GM12892 (cell line): ENCODE measurements at regions not wholly inside any gene's neighbourhood (a gene's known extent, or its start where the extent isn't known, plus 50 kb on each side); places are given as distances from the start of the nearest gene placed in this dataset.
A peak's percentile ranks its signal among the peaks of the same experiment; 100 is the strongest.

Source experiments
- DNase-seq: peaks from one replicate; pipeline ENCODE4 v3.0.0; 2011; ENCODE audit not compliant: insufficient read length
- FAIRE-seq: peaks from 2 replicates; lab custom pipeline; 2011; peaks lifted over from hg19 to GRCh38; lab: Jason Lieb, UNC
- POLR2A ChIP-seq: IDR thresholded peaks from 2 replicates; pipeline ENCODE4 v1.6.1; 2011; ENCODE audit warnings: low read depth, low read length, control low read depth
- POLR2AphosphoS5 ChIP-seq: IDR thresholded peaks from 2 replicates; pipeline ENCODE4 v1.6.1; 2011; ENCODE audit warnings: low read depth, low read length, control low read depth
- TAF1 ChIP-seq: IDR thresholded peaks from 2 replicates; pipeline ENCODE4 v1.6.1; 2011; ENCODE audit warnings: low read depth, mild to moderate bottlenecking, control low read depth, low read length, borderline replicate concordance

DNA sequence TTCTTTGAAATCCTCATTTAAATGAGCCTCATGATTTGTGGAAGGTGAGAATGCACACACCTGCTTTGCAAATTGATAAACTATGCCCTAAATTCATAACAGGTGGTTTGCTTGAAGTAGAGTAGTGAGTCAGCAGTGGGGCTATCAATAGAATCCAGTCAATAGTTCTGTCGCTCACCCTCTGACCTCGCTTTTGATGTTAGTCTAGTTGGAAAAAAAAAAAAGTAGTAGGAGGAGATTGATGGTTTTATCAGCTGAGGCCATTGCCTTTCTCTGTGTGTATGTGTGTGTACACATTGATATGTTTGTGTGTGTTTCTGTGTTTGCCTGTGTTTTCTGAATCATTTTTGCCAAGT is 267.3 kb downstream of the SNAPC1 start:
- peak; percentile 68 for FAIRE-seq
- TF ChIP-seq TAF1 (no peak), POLR2AphosphoS5 (no peak), POLR2A (no peak)
- DNase-seq: no peak

GRCh38 chr14:62030387-62030786 is 268.2 kb downstream of the SNAPC1 start:
- TF ChIP-seq POLR2A: no peak
- no peak for TF ChIP-seq POLR2AphosphoS5
- no peak for TF ChIP-seq TAF1
- DNase-seq (no peak), FAIRE-seq (peak; percentile 83)

- FAIRE-seq (peak; percentile 48), DNase-seq (no peak)
- TF ChIP-seq TAF1: no peak
- TF ChIP-seq POLR2AphosphoS5: no peak
- no peak for TF ChIP-seq POLR2A
Observed at GRCh38 chr14:62031504-62031903, 269.3 kb downstream of the SNAPC1 start.

DNA sequence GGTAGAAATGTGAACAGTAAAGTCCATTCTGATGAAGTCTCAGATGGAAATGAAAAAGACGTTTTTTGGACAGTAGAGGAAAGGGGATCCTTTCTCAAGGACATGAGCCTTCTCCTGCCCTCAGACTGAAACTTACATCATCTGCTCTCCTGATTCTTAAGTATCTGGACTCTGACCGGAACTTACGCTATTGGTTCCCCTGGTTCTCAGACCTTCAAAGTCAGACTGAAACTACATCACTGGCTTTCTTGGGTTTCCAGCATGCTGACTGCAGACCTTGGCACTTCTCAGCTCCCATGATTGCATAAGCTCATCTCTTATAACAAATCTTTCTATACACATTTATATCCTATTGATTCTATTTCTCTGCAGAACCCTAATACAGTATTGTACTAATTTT is 291.0 kb downstream of the SNAPC1 start:
- FAIRE-seq: no peak
- TF ChIP-seq POLR2A: no peak
- TF ChIP-seq TAF1: no peak
- no peak for TF ChIP-seq POLR2AphosphoS5
- DNase-seq: no peak

DNA sequence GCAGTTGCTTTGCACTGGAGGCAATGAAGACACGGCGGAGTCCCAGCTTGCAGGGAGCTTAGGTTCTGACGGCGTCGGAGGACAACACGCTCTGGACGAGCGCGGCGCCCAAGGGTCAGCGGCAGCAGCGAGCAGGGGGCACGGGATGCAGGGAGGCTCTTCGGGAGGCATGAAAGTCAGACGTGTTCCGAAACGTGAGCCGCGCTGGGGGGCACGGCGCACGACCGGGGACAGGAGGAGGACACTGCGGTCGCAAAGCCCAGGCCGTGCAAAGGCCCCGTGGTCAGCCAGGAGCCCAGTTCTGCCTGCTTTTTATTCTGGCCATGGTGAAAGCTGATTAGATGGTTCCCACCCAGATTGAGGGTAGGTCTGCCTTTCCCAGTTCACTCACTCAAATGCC is 294.6 kb downstream of the SNAPC1 start:
- FAIRE-seq: no peak
- TF ChIP-seq TAF1: no peak
- TF ChIP-seq POLR2AphosphoS5: no peak
- TF ChIP-seq POLR2A: no peak
- no peak for DNase-seq

GRCh38 chr14:62062645-62063044 is 300.4 kb downstream of the SNAPC1 start:
- FAIRE-seq (no peak), DNase-seq (no peak)
- TF ChIP-seq POLR2AphosphoS5: no peak
- TF ChIP-seq TAF1: no peak
- no peak for TF ChIP-seq POLR2A

GRCh38 chr14:62064751-62065323 is 302.6 kb downstream of the SNAPC1 start:
- no peak for TF ChIP-seq POLR2AphosphoS5
- TF ChIP-seq TAF1: no peak
- no peak for TF ChIP-seq POLR2A
- DNase-seq (no peak), FAIRE-seq (no peak)

DNA sequence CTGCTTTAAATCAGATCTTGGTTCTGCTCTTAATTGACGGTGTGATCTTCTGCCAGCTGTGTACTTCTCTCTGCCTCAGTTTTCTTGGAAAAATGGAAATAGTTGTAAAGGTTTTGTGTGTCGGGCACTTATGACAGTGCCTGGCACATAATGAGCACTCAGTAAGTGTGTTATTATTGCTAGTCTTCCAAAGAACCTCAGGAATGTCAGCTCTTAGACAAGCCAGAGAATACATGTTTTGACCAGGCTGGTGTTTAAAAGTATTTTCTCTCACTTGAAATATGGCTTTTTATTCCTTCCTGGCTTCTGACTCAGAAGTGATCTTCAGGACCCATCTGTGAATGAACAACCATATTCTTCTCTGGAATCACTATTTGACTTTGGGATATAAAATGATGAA is 304.1 kb downstream of the SNAPC1 start:
- no peak for FAIRE-seq
- no peak for DNase-seq
- TF ChIP-seq POLR2AphosphoS5 (no peak), TAF1 (no peak), POLR2A (no peak)

DNA sequence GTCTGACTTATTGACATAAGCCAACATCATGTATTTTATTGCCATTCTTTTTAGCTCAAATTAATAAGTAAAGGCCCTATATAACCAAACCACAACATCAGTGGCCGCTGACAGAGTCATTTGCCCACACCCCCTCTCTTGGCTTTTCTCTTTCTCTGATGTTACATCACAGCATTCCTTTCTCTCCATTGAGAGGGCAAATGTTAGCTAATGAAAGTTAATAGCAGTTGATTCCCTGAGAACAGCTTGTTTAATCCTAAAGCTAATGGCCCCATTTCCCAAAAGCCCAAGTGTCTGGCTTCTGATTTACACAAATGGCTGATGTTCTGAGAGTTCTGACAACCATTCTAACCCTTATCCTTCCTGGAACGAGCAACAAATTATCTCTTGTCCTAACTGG is 308.8 kb downstream of the SNAPC1 start:
- FAIRE-seq (no peak), DNase-seq (no peak)
- no peak for TF ChIP-seq POLR2AphosphoS5
- TF ChIP-seq TAF1: no peak
- TF ChIP-seq POLR2A: no peak

GRCh38 chr14:62076368-62076767 is 314.1 kb downstream of the SNAPC1 start:
- TF ChIP-seq TAF1 (no peak), POLR2AphosphoS5 (no peak), POLR2A (no peak)
- no peak for FAIRE-seq

DNA sequence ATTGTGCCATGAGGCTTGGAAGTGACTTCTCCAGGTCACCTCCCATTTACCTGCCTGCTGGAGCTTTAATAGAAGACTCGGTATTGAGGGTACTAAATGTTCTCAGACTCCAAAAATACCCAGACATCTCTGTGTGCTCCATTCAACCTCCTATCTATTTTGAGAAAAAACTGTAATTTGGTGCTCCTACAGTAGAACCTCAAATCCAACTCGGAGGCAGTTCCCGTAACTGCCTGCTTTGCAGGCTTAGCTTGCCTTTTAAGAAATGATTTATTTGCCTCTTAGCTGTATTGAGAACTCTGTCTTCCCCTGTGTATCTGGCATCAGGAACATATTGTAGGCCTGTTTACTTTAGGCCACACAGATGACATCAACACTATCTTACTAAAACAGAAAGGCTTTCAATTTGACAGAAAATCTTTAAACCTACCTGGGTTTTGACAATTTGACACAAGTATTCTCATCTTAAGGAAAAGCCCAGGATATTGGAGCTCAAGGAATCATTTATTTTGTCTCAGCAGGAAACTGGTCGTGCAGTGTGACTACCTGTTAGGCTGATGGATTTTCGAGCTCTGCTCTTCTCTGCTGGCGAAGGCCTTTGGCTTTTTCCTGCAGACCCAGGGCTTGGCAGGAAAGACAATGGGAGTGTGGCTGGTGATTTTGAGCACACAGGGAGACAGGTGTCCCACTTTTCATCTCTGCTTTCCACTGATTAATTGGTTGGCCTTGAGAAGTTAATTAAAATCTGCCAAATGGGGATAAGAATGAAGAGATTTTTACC is 314.8 kb downstream of the SNAPC1 start:
- DNase-seq: no peak
- TF ChIP-seq POLR2A: no peak
- no peak for TF ChIP-seq TAF1
- TF ChIP-seq POLR2AphosphoS5: no peak
- FAIRE-seq: peak; percentile 70

More at GRCh38 chr14:62076368-62076767, 314.1 kb downstream of the SNAPC1 start:
- DNase-seq: no peak

GRCh38 chr14:62077676-62078261 is 315.5 kb downstream of the SNAPC1 start:
- peak; percentile 63 for FAIRE-seq
- TF ChIP-seq POLR2A: no peak
- TF ChIP-seq POLR2AphosphoS5: no peak
- TF ChIP-seq TAF1: no peak
- no peak for DNase-seq

- no peak for DNase-seq
- no peak for TF ChIP-seq POLR2A
- no peak for TF ChIP-seq POLR2AphosphoS5
- no peak for TF ChIP-seq TAF1
- FAIRE-seq: peak; percentile 46
Observed at GRCh38 chr14:62079038-62079437, 316.8 kb downstream of the SNAPC1 start.
